ENCODE measurements at regions not wholly inside any gene's neighbourhood (a gene's known extent, or its start where the extent isn't known, plus 50 kb on each side); places are given as distances from the start of the nearest gene placed in this dataset.
A peak's percentile ranks its signal among the peaks of the same experiment; 100 is the strongest.

DNA sequence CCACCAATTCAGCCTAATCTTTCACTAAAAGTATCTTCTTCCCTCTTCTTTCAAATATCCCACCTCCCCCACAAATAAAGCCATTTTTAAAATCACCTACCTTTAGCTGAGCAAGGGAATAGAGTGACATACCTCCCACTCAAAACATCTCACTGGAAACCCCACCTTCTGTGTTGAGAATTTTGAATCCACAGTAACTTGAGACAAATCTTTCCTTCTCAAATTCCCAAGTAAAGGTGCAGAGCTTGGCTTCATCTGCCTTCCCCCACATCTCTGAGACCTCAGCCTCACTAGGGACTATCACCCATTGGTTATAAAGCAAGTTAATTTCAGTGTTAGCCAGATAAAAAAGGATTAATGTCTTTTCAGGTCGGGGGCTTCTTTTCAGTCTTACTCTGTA is 180.4 kb downstream of the INO80D start:
- no peaks in the 10 kb centered on the region for H3K36me3 ChIP-seq
- H3K27me3 ChIP-seq, result no peaks in the 10 kb centered on the region
- H3K9me3 ChIP-seq, result no peaks in the 10 kb centered on the region
- no peak for DNase-seq
- H3K4me3 ChIP-seq, result no peak overlapping the region

DNA sequence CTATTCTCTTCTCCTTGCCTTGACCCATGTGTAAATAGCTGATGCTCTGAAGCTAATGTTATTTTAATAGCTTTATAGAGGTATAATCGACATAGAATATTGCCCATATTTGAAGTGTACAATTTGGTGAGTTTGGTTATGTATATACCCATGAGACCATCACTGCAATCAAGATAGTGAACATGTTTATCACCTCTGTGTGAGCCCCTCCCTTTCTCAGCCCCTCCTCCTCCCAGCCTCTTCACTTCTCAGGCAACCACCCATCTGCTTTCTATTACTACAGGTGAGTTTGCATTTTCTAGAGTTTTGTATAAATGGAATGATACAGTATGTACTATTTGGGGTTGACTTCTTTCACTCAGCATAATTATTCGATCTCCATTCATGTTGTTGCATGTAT is 181.1 kb downstream of the INO80D start:
- H3K9me3 ChIP-seq, result no peaks in the 10 kb centered on the region
- no peak for DNase-seq

DNA sequence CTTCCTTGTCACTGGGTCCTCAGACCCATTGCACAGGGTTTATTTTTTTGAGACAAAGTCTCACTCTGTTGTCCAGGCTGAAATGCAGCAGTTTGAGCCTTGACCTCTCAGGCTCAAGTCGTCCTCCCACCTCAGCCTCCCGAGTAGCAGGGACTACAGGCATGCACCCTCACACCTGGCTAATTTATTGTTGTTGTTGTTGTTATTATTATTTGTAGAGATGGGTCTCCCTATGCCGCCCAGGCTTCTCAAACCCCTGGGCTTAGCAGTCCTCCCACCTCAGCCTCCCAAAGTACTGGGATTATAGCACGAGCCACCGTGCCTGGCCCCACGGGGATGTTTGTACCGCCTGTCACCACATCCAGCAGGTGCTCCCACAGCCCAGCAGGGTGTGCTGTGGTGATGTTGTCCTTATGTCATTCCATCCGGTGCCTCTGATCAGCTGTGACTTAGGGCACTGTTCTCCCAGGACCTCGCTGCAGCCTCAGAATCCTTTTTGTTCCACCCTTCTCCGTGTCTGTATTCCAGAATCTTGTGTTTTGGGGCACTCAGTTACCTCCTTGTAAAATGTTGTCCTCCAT is 182.3 kb downstream of the INO80D start:
- Histone ChIP-seq H3K36me3 (no peaks in the 10 kb centered on the region), H3K4me3 (no peak overlapping the region), H3K27me3 (no peaks in the 10 kb centered on the region), H3K9me3 (no peaks in the 10 kb centered on the region)
- DNase-seq, result no peak

More for the DNA sequence above, 181.1 kb downstream of the INO80D start:
- no peaks in the 10 kb centered on the region for H3K36me3 ChIP-seq
- H3K27me3 ChIP-seq, result no peaks in the 10 kb centered on the region
- H3K4me3 ChIP-seq, result no peak overlapping the region

DNA sequence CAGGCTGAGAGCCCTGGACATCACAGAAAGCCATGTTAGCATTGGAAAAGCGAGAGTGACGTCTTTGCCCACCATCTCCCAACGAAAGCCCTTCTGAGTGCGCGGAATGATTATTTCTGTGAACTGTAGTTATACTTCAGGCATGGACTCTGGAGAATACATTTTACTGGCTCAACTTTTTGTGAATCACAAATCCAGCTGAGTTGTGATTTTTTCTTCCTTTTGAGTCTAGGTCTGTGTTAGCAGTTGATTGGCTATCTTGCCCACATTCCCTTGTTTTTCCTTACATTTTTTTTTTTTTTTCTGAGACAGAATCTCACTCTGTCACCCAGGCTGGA is 183.1 kb downstream of the INO80D start:
- Histone ChIP-seq H3K36me3 (no peaks in the 10 kb centered on the region), H3K27me3 (no peaks in the 10 kb centered on the region), H3K4me3 (no peak overlapping the region), H3K9me3 (no peaks in the 10 kb centered on the region)
- DNase-seq, result no peak

DNA sequence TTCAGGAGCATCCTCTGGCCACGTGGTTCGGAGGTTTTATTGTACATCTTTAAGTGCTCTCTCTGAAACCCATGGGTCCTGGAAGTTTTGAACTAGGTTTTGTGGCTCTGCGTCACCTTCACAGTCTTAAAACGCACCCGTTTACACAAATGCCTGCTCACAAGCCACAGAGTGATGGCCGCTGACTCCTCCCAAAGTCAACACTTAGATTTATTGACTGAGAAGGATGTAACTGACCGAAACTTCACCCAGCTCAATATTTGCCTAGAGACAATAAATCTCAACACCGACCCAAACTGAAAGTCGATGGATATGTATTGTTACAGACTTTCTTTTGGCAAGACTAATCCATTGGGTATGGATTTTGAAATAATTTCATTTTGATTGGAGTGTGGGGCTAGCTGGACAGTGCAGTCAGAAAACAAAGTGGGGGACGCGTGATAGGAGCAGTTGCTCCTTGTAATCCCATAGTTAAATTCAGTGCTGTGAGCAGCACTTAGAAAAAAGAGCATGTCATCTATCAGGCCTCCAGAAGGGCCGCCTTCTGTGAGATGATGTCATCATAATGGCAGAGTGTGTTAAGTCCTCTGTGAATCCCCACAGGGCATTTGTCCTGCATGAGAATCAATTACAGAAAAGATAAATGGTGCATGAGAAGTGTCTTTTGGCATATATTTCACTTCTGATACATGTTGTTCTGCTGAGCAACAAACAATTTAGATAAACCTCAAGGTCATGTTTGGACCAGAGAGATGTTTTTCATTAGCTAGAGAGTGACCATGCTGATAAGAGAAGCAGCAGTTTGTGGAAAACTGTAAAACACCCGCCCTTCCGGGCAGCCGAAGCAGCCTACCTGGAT is 183.7 kb downstream of the INO80D start:
- H3K4me3 ChIP-seq, result no peak overlapping the region
- no peaks in the 10 kb centered on the region for H3K36me3 ChIP-seq
- DNase-seq, result no peak
- H3K27me3 ChIP-seq, result no peaks in the 10 kb centered on the region
- no peaks in the 10 kb centered on the region for H3K9me3 ChIP-seq

DNA sequence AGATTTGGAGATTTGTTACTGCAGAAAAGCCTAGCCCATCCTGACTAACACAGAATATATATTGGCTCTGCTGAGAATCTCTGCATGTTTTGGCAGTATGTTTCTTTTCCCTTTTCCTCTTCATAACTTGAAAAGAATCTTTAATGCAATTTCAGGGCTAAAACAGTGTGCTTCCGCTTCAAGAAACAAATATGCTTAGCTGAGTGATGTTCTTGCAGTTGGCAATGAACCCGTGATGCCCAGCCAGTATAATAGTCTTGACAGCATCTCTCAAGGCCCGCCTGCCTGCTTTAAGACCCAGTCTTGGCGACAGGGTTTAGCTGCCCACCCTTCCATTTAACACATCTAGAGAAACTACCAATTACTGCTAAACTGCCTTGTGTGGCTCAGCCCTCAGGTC is 184.5 kb downstream of the INO80D start:
- Histone ChIP-seq H3K36me3 (no peaks in the 10 kb centered on the region), H3K27me3 (no peaks in the 10 kb centered on the region), H3K4me3 (no peak overlapping the region), H3K9me3 (no peaks in the 10 kb centered on the region)
- no peak for DNase-seq

DNA sequence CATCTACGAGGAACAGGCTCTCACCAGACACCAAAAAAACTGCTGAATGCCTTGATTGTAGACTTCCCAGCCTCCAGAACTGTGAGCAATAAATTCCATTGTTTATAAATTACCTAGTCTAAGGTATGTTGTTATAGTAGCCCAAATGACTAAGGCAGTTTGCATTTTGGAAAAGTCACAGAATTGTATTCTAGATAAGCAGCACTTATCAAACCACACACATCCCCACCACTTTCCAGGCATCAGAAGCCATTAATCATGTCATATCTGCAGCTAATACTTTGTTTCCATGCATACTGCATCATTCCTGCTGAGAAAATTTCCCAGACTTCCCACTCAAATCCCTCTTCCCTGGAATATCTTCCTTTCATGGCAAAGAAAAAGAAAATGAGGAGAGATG is 187.2 kb downstream of the INO80D start:
- no peaks in the 10 kb centered on the region for H3K9me3 ChIP-seq
- H3K36me3 ChIP-seq, result no peaks in the 10 kb centered on the region
- no peak overlapping the region for H3K4me3 ChIP-seq
- DNase-seq, result no peak
- H3K27me3 ChIP-seq, result no peaks in the 10 kb centered on the region

DNA sequence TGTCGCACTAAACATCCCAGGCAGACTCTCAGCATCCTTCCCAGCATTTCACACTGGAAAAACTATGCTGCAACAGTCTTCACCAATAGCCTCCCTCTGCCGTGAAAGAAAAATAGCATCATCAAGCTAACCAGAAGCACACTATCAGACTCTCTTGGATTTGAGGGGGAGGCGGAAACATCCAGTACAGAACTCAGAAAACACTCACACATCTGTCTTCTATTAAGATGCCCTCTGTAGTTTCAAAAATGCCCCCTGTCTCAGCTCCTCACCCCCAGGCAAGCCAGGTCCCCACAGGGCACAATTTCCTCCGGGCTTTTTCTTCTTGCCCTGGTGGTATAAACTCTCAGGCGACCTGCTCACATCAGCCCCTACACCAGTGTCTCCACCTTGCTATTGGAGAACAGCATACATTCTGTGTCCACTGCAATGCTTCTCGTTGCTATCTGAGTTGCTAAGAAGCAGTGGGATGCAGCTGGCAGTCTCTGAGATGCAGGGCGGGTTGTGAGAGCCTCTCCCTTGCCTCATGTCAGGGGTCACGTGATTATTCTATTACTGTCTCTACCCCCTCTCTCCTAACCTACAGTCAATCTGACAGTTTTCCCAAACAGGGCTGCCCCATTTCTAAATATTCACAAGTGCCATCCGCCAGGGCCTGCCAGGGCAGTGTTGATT is 189.9 kb downstream of the INO80D start:
- Histone ChIP-seq H3K27me3 (no peaks in the 10 kb centered on the region), H3K9me3 (no peaks in the 10 kb centered on the region), H3K4me3 (no peak overlapping the region), H3K36me3 (no peaks in the 10 kb centered on the region)
- DNase-seq, result no peak

DNA sequence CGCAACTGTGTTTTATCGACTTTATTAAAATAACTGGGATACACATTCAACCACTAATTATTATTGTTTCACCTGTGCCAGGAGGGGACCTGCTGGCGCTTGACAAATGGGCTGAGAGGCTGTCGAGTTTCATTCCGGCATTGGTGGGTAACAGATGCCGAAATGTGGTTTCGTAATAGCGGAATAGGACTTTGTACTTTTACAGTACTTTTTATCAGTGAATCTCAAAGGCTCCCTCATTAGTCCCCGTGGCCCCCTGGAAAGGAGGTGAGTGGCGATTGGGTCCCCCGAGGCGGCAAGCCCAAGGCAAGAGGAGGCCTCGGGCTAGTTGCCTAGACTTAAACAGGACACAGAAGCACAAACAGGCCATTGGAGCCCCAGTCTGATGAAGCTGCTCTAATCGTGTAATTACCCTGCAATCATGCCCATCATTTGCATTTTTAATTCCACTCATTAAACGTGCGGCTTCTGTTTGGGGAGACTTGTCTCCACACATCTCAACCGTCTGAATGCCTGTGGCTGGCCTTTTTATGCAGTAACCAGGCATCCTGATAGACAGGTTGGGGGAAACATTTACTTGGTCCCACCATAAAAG is 193.2 kb downstream of the INO80D start:
- Histone ChIP-seq H3K4me3 (no peak overlapping the region), H3K36me3 (no peaks in the 10 kb centered on the region), H3K9me3 (no peaks in the 10 kb centered on the region), H3K27me3 (no peaks in the 10 kb centered on the region)
- no peak for DNase-seq

DNA sequence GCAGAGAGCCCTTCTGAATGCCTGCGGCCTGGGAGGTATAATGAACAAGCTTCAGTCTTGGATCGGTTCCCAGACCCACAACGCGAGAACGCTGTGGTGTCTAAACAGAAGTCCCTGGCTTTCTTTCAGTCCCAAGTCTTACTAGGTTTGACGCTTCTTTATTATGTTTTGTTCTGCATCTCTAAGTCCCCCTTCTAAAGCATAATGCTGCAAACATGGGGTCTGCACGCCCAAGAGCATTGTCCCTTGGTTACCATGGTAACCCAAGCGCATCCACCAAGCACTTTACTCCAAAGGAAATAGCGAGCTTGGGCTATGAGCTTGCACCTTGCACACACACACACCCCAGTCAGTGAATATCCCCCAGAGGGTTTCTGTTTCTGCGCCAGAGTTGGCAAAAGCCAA is 193.7 kb downstream of the INO80D start:
- Histone ChIP-seq H3K4me3 (no peak overlapping the region), H3K27me3 (no peaks in the 10 kb centered on the region), H3K36me3 (no peaks in the 10 kb centered on the region), H3K9me3 (no peaks in the 10 kb centered on the region)
- no peak for DNase-seq

DNA sequence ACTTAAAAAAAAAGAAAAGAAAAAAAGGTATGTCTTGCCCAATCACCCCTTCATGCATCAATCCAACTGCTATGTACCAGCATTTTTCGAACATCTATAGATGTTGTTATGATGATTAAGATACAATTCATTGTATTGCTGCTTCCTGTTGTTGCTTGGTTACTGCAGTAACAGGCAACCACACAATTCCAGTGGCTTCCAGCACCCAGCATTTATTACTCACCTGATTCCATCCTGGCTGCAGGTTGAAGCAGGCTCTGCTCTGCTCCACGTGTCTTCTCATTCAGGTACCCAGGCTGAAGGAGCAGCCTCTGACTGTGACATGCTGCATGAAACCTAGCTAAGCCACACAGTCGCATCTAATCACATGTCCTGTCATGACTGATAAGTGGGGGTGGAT is 196.9 kb downstream of the INO80D start:
- no peaks in the 10 kb centered on the region for H3K9me3 ChIP-seq
- DNase-seq, result no peak
- no peaks in the 10 kb centered on the region for H3K27me3 ChIP-seq
- no peaks in the 10 kb centered on the region for H3K36me3 ChIP-seq
- no peak overlapping the region for H3K4me3 ChIP-seq

DNA sequence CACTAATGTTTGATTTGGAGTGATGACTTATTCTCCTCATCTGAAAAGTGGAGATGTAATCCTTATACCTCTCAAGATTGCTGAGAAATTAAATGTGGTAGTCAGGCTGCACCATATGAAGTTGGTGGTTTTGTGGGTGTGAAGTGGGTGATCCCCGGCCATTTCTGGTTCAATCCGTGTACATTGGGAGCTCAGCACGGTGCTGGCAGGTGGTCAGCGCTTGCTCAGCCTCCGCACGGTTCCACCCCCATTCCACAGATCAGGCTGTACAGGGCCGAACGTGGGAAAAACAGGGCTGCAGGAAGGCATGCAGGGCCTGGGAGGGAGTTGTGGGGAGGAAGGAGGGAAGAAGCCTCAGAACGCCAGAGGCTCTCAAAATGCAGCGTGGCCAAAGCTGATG is 198.3 kb downstream of the INO80D start:
- no peaks in the 10 kb centered on the region for H3K9me3 ChIP-seq

DNA sequence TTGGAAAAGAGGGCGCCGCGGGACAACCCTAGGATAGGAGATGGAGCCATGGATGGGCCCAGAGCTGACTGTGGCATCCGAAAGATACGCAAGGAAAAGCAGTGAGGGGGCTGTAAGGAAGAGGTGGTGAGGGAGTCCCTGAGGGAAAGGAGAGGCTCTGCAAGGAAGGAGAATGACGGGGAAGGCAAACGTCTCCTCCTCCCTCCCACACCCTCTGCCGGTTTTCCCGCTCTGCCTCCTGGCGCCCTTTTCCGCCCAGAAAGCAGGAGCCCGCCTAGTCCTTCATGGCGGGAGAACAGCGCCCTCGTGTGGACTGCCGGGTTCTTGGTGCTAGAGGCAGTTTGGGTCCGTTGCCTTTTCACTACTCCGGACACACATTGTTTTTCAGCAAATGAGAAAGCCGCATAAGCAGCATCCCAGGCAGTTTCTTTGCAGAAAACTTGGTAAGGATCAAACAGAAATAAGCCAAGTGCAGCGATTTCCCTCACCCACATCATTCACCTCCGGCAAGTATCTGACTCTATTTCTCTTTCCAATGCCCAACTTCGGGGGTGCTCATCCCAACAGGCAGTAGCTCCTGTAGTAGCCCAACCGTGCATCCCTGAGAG is 200.4 kb downstream of the INO80D start:
- no peaks in the 10 kb centered on the region for H3K36me3 ChIP-seq
- H3K27me3 ChIP-seq, result no peaks in the 10 kb centered on the region
- H3K4me3 ChIP-seq, result no peak overlapping the region
- H3K9me3 ChIP-seq, result no peaks in the 10 kb centered on the region
- peak; percentile 83 for DNase-seq

More for the DNA sequence above, 198.3 kb downstream of the INO80D start:
- no peaks in the 10 kb centered on the region for H3K36me3 ChIP-seq
- DNase-seq, result no peak
- no peaks in the 10 kb centered on the region for H3K27me3 ChIP-seq
- H3K4me3 ChIP-seq, result no peak overlapping the region

DNA sequence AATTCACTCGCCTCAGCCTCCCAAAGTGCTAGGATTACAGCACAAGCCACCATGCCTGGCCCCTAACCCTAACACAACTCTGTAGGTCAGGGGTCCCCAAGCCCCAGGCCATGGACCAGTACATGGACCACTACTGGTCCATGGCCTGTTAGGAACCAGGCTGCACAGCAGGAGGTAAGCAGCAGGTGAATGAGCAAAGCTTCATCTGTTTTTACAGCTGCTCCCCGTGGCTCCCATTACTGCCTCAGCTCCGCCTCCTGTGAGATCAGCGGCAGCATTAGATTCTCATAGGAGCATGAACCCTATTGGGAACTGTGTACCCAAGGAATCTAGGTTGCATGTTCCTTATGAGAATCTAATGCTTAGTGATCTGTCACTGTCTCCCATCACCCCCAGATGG is 201.7 kb downstream of the NRP2 start:
- no peaks in the 10 kb centered on the region for H3K27me3 ChIP-seq
- no peaks in the 10 kb centered on the region for H3K36me3 ChIP-seq
- H3K4me3 ChIP-seq, result no peak overlapping the region

DNA sequence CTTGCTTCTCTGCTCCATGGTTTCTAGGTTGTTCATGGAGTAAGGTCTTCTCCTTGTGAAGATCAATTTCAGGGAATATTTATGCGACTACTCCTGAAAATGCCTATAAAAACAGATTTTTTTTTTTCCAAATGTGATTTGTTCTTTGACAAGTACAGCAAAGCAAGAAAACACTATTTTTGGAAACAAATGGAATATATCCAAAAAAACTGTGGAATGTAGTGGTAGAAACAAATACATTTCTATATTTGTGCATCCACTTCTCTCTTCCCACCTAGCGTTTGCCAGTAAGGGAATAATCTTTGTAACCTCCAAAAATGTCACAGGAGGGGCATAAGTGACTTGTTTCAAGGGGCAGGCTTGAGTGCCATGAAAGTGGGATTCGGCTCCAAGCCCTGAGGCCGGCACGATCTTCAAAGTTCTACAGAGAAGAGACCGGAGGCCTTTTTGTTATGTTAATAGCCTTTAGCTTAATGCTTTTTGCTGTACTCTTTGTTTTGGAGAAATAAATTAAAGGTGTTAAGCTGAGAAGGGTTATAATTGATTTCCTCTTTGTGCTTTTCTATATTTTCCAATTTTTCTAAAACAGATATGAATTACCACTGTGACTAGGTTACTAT is 200.6 kb downstream of the NRP2 start:
- H3K4me3 ChIP-seq, result no peak overlapping the region
- H3K36me3 ChIP-seq, result no peaks in the 10 kb centered on the region

More for the DNA sequence above, 201.7 kb downstream of the NRP2 start:
- DNase-seq, result no peak
- H3K9me3 ChIP-seq, result no peaks in the 10 kb centered on the region

DNA sequence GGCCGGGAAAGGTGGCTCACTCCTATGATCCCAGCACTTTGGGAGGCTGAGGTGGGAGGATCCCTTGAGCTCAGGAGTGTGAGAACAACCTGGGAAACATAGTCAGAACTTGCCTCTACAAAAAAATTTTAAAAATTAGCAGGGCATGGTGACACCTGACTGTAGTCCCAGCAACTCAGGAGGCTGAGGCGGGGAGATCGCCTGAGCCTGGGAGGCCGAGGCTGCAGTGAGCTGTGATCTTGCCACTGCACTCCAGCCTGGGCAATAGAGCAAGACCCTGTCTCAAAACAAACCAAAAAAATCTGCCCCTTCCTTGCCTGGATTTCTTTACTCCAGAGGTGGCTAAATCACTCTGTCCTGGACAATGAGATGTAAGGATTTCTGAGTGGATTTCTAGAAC is 197.7 kb downstream of the NRP2 start:
- Histone ChIP-seq H3K27me3 (no peaks in the 10 kb centered on the region), H3K36me3 (no peaks in the 10 kb centered on the region), H3K9me3 (no peaks in the 10 kb centered on the region), H3K4me3 (no peak overlapping the region)
- DNase-seq, result no peak

More for the DNA sequence above, 200.6 kb downstream of the NRP2 start:
- Histone ChIP-seq H3K9me3 (no peaks in the 10 kb centered on the region), H3K27me3 (no peaks in the 10 kb centered on the region)
- DNase-seq, result no peak
